ENCODE measurements at regions not wholly inside any gene's neighbourhood (a gene's known extent, or its start where the extent isn't known, plus 50 kb on each side); places are given as distances from the start of the nearest gene placed in this dataset.

GRCh38 chr13:106260352-106260751 is 275.1 kb downstream of the EFNB2 start:
- intact Hi-C loops (cut with DNase I) = no loop called here

GRCh38 chr13:106259928-106260327 is 275.5 kb downstream of the EFNB2 start:
- intact Hi-C loops (cut with DNase I) = no loop called here
- DNase-seq = peak in 1 of 10 donors; percentile 67

More at GRCh38 chr13:106260352-106260751, 275.1 kb downstream of the EFNB2 start:
- peak in 1 of 10 donors; percentile 45 for DNase-seq

GRCh38 chr13:106246666-106247188 is 288.7 kb downstream of the EFNB2 start:
- no peak for DNase-seq
- intact Hi-C loops (cut with DNase I) = no loop called here

- intact Hi-C loops (cut with DNase I) = no loop called here
- no peak for DNase-seq
Observed at GRCh38 chr13:106246242-106246641, 289.2 kb downstream of the EFNB2 start.

- no peak for DNase-seq
- intact Hi-C loops (cut with DNase I) = no loop called here
Observed at GRCh38 chr13:106243011-106243565, 292.4 kb downstream of the EFNB2 start.

GRCh38 chr13:106241974-106242953 is 293.2 kb downstream of the EFNB2 start:
- DNase-seq = no peak
- intact Hi-C loops (cut with DNase I) = no loop called here

GRCh38 chr13:106238690-106239089 is 296.8 kb downstream of the EFNB2 start:
- DNase-seq = no peak
- intact Hi-C loops (cut with DNase I) = no loop called here

- DNase-seq = no peak
- intact Hi-C loops (cut with DNase I) = no loop called here
Observed at GRCh38 chr13:106234636-106235035, 300.8 kb downstream of the EFNB2 start.

GRCh38 chr13:106233134-106233735 is 302.2 kb downstream of the EFNB2 start:
- intact Hi-C loops (cut with DNase I) = no loop called here
- no peak for DNase-seq

- intact Hi-C loops (cut with DNase I) = no loop called here
- no peak for DNase-seq
Observed at GRCh38 chr13:106232681-106233080, 302.8 kb downstream of the EFNB2 start.

GRCh38 chr13:106230450-106230849 is 305.0 kb downstream of the EFNB2 start:
- no peak for DNase-seq

GRCh38 chr13:106225126-106225525 is 310.3 kb downstream of the EFNB2 start:
- intact Hi-C loops (cut with DNase I) = no loop called here
- no peak for DNase-seq

More at GRCh38 chr13:106230450-106230849, 305.0 kb downstream of the EFNB2 start:
- intact Hi-C loops (cut with DNase I) = no loop called here

- intact Hi-C loops (cut with DNase I) = no loop called here
- no peak for DNase-seq
Observed at GRCh38 chr13:106220211-106220610, 315.3 kb downstream of the EFNB2 start.

GRCh38 chr13:106213028-106213757 is 322.3 kb downstream of the EFNB2 start:
- intact Hi-C loops (cut with DNase I) = no loop called here
- no peak for DNase-seq

GRCh38 chr13:106212386-106213010 is 323.0 kb downstream of the EFNB2 start:
- intact Hi-C loops (cut with DNase I) = no loop called here
- DNase-seq = no peak

GRCh38 chr13:106210324-106210723 is 325.1 kb downstream of the EFNB2 start:
- intact Hi-C loops (cut with DNase I) = no loop called here
- no peak for DNase-seq

- no peak for DNase-seq
- intact Hi-C loops (cut with DNase I) = no loop called here
Observed at GRCh38 chr13:106205871-106206270, 329.6 kb downstream of the EFNB2 start.

GRCh38 chr13:106197496-106197895 is 338.0 kb downstream of the EFNB2 start:
- no peak for DNase-seq
- intact Hi-C loops (cut with DNase I) = no loop called here

GRCh38 chr13:106187501-106188095 is 347.9 kb downstream of the EFNB2 start:
- intact Hi-C loops (cut with DNase I) = no loop called here
- no peak for DNase-seq

GRCh38 chr13:106187101-106187500 is 348.4 kb downstream of the EFNB2 start:
- no peak for DNase-seq
- intact Hi-C loops (cut with DNase I) = no loop called here

Data from posterior cingulate gyrus (tissue), 11 donors.